K562 (cell line): ENCODE measurements at regions not wholly inside any gene's neighbourhood (a gene's known extent, or its start where the extent isn't known, plus 50 kb on each side); places are given as distances from the start of the nearest gene placed in this dataset.

Experiments used
- ATAC-seq: fragments of 200-7000 bp; cut with Tn5 transposase; 3 replicates; pipeline ENCODE4 v1.9.1; 2020; ENCODE audit warnings: moderate library complexity
- BruUV-seq: library from RNA; stranded (reverse); fragments of 400-500 nt; replicated peaks from 2 replicates; lab custom pipeline; 2021; lab: Mats Ljungman, UMichigan
- CTCF ChIA-PET: fragments of 300-600 bp; formaldehyde crosslinking; extraction: SDS; loops from one replicate; lab custom pipeline; 2021; ENCODE audit warnings: low intra/inter-chr PET ratio; lab: Yijun Ruan, JAX
- POLR2A ChIA-PET: fragments of 300-600, 350-650 bp; sonication (Branson Sonifier 250); formaldehyde crosslinking; extraction: SDS; loops from one replicate; lab custom pipeline; 2021; ENCODE audit warnings: antibody characterized with exemption, inconsistent platforms; lab: Yijun Ruan, JAX
- DNase-seq, 4 experiments: peaks; one replicate each; pipeline versions ENCODE4 v3.0.0 to v3.0.0-alpha.2; 2011 to 2018; ENCODE audit warnings: low spot score in 3 of 4, mixed read lengths in 3 of 4; ENCODE audit errors: extremely low read depth in 1 of 4
- FAIRE-seq: peaks from 2 replicates; lab custom pipeline; 2011; peaks lifted over from hg19 to GRCh38; lab: Jason Lieb, UNC
- H2AFZ ChIP-seq: 2 replicates; pipeline ENCODE4 v1.6.0; 2011; ENCODE audit warnings: low read depth, low read length, control low read depth, inconsistent platforms
- H3K27ac ChIP-seq: fragments of 200-600 bp; 3 replicates; pipeline ENCODE4 v1.8.0; 2011; ENCODE audit warnings: low read depth, mild to moderate bottlenecking, control low read depth, inconsistent platforms, low read length, moderate library complexity, mixed read lengths; ENCODE audit errors: extremely low read depth
- H3K27me3 ChIP-seq, 2 experiments: fragments of 300-600 bp in 1 of 2; 2 replicates in 1 of 2; 3 replicates in 1 of 2; pipeline versions ENCODE4 v1.6.0 to v1.8.0; 2011; ENCODE audit warnings: inconsistent platforms in 2 of 2, low read length in 2 of 2, mild to moderate bottlenecking in 1 of 2, mixed read lengths in 1 of 2, moderate library complexity in 1 of 2; ENCODE audit not compliant: control insufficient read depth in 2 of 2, insufficient read depth in 2 of 2
- H3K36me3 ChIP-seq: fragments of 300-600 bp; 3 replicates; pipeline ENCODE4 v1.8.0; 2011; ENCODE audit warnings: mild to moderate bottlenecking, low read length, inconsistent platforms; ENCODE audit not compliant: control insufficient read depth, insufficient read depth
- H3K4me1 ChIP-seq, 2 experiments: fragments of 200-600 bp in 1 of 2; replicated peaks in 1 of 2; 2 replicates in 1 of 2; 3 replicates in 1 of 2; pipeline versions ENCODE4 v1.5.1 to v1.8.0; 2011; ENCODE audit warnings: inconsistent platforms in 2 of 2, low read length in 2 of 2, mild to moderate bottlenecking in 1 of 2, mixed read lengths in 1 of 2, moderate library complexity in 1 of 2; ENCODE audit not compliant: control insufficient read depth in 2 of 2, insufficient read depth in 2 of 2
- H3K4me2 ChIP-seq: 2 replicates; pipeline ENCODE4 v1.6.1; 2011; ENCODE audit warnings: low read length, control low read depth, inconsistent platforms, mixed read lengths; ENCODE audit not compliant: insufficient read depth
- H3K4me3 ChIP-seq: fragments of 200-600 bp; sonication (generic), shearing (Covaris generic); 2 replicates; pipeline ENCODE4 v1.5.1; 2016; ENCODE audit warnings: control low read depth, inconsistent platforms
- H3K79me2 ChIP-seq: fragments of 200-600 bp; 3 replicates; pipeline ENCODE4 v1.8.0; 2011; ENCODE audit warnings: low read length, inconsistent platforms; ENCODE audit not compliant: control insufficient read depth, insufficient read depth
- H3K9ac ChIP-seq, 2 experiments: 2 replicates each; pipeline versions ENCODE4 v1.6.0 to v1.6.1; 2011; ENCODE audit warnings: low read depth in 2 of 2, low read length in 2 of 2, control low read depth in 1 of 2, inconsistent platforms in 1 of 2, mild to moderate bottlenecking in 1 of 2, mixed read lengths in 1 of 2; ENCODE audit not compliant: insufficient read depth in 1 of 2
- H3K9me1 ChIP-seq: one replicate; pipeline ENCODE4 v1.6.0; 2011; ENCODE audit warnings: inconsistent platforms, mild to moderate bottlenecking, low read length, moderate library complexity; ENCODE audit not compliant: control insufficient read depth, insufficient read depth
- H3K9me3 ChIP-seq: replicated peaks from 2 replicates; pipeline ENCODE4 v1.5.1; 2011; ENCODE audit warnings: low read depth, low read length, inconsistent platforms; ENCODE audit not compliant: control insufficient read depth, insufficient read depth
- H4K20me1 ChIP-seq: replicated peaks from 2 replicates; pipeline ENCODE4 v1.6.1; 2011; ENCODE audit warnings: low read length, inconsistent platforms, mixed read lengths; ENCODE audit not compliant: control insufficient read depth, insufficient read depth
- CBFA2T2 ChIP-seq: fragments of 450-650 bp; conservative IDR thresholded peaks from 2 replicates; pipeline ENCODE4 v1.6.1; 2017; ENCODE audit warnings: mild to moderate bottlenecking
- EHMT2 ChIP-seq: fragments of 450-650 bp; IDR thresholded peaks from 2 replicates; pipeline ENCODE4 v1.6.1; 2018; ENCODE audit warnings: antibody characterized with exemption
- FIP1L1 ChIP-seq: fragments of 200-400 bp; formaldehyde crosslinking; IDR thresholded peaks from 2 replicates; pipeline ENCODE4 v1.6.1; 2018; ENCODE audit warnings: mild to moderate bottlenecking, low read depth, low read length; ENCODE audit not compliant: poor library complexity, severe bottlenecking
- FOS ChIP-seq: IDR thresholded peaks from 3 replicates; pipeline ENCODE4 v1.6.1; 2011; ENCODE audit not compliant: insufficient read length; ENCODE audit errors: extremely low read depth
- NFIX ChIP-seq: fragments of 250-450 bp; sonication (Bioruptor Pico); IDR thresholded peaks from 2 replicates; pipeline ENCODE4 v1.4.0; 2020; ENCODE audit warnings: low read depth, mild to moderate bottlenecking, moderate library complexity
- PHF8 ChIP-seq: fragments of 200-600 bp; sonication (generic); IDR thresholded peaks from 2 replicates; pipeline ENCODE4 v1.6.1; 2012; ENCODE audit warnings: mixed run types, mild to moderate bottlenecking, inconsistent platforms, low read length, moderate library complexity, borderline replicate concordance
- PPARD ChIP-seq: fragments of 250-450 bp; sonication (Bioruptor Pico); IDR thresholded peaks from 2 replicates; pipeline ENCODE4 v1.8.0; 2022; ENCODE audit warnings: inconsistent platforms, mild to moderate bottlenecking, moderate library complexity
- UBTF ChIP-seq, 2 experiments: IDR thresholded peaks; 2 replicates each; pipeline ENCODE4 v1.6.1; 2012; ENCODE audit warnings: improper control_type of control experiment in 2 of 2, low read depth in 2 of 2, low read length in 2 of 2, borderline replicate concordance in 1 of 2
- ZNF133 ChIP-seq: fragments of 250-450 bp; sonication (Bioruptor Pico); IDR thresholded peaks from 2 replicates; pipeline ENCODE4 v1.4.0; 2020; ENCODE audit warnings: mild to moderate bottlenecking
- ZNF395 ChIP-seq: fragments of 200-800 bp; sonication (Bioruptor generic); IDR thresholded peaks from 2 replicates; pipeline ENCODE4 v1.6.1; 2017; ENCODE audit warnings: missing genetic modification characterization, missing compliant biosample characterization
- WGBS: fragments of 100-300 bp; shearing (Covaris generic); methylation state at CpG from one replicate; pipeline ENCODE4 v1.1.6; 2016; ENCODE audit warnings: low coverage, mixed read lengths; ENCODE audit not compliant: insufficient coverage; ENCODE audit errors: missing lambda C conversion rate; 5-methylcytosine and 5-hydroxymethylcytosine counted together
- in situ Hi-C: fragments of 300-500 bp; cut with MboI; formaldehyde crosslinking; loops from 4 replicates; pipeline ENCODE4 v1.15.0; 2018; ENCODE audit warnings: inconsistent platforms, mixed read lengths
- intact Hi-C: fragments of 100-400 bp; cut with micrococcal nuclease; formaldehyde crosslinking; loops from 2 replicates; pipeline ENCODE4 v1.14.2; 2022
- TF ChIP-seq, protein P1 (sequence below): sonication (generic); formaldehyde crosslinking; IDR thresholded peaks from 2 replicates; pipeline ENCODE4 v1.8.1; 2022; ENCODE audit warnings: missing genetic modification reagents
- TF ChIP-seq, protein P2 (sequence below): fragments of 450-650 bp; IDR thresholded peaks from 2 replicates; pipeline ENCODE4 v1.6.1; 2017; ENCODE audit warnings: antibody characterized with exemption

DNA sequence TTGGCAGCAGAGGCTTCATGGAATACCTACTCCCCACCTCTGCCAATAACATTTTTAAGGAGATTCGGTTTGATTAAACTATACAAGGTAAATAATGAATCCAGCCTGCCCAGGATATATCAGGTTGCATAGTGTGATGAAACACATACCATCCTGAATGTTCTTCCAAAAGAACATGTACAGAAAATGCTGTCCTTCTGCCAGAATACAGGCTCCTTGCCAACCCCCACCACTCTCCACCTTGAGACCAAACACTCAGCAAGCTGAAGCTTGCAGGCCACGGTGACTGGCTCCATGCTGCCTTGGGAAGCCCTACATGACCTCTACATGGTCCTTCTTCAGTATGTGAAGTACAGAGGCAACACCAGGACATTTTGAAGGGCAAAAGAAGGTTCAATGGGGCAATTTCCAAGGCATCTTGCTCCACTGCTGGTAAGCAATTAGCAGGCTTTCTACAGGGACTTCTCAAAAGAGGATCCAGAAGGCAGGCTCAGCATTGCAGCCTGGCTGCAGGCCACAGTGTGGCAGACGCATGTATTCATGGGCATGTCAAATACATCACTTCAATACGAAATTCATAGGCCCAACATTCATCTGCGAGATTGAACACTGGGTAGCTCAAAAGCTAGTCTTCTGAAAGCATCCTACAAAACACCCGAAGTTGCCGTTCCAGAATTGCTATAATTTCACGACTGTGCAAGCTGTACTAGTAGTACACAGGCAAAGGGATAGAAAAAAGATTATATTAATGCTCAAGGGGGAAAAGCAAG is 62.4 kb upstream of the SERP2 start:
- no peaks in the 10 kb centered on the region for H3K79me2 ChIP-seq
- WGBS, result 5% methylated on average over 7 of the region's 8 CpGs
- H3K9me1 ChIP-seq, result no peaks in the 10 kb centered on the region
- FAIRE-seq (no peak), ATAC-seq (no peak), DNase-seq (no peak)
- no TSS peak for BruUV-seq
- no peak overlapping the region for H3K4me3 ChIP-seq
- H3K9ac ChIP-seq, result no peak overlapping the region
- CTCF ChIA-PET, result no interaction called here
- H3K4me2 ChIP-seq, result no peak overlapping the region
- peaks cover 6 to 33% of the 10 kb centered on the region in 2 experiments; a peak in 3 of 5 replicates for H3K27me3 ChIP-seq
- no peak overlapping the region for H2AFZ ChIP-seq
- intact Hi-C loops (no loop called here), in situ Hi-C loops (no loop called here)
- no peaks in the 10 kb centered on the region for H4K20me1 ChIP-seq
- H3K9me3 ChIP-seq, result no peaks in the 10 kb centered on the region
- POLR2A ChIA-PET, result interaction anchor here (1.0 to 1.5 kb wide), 2 partner anchors 8 to 126 kb away, joined by 3 to 4 read pairs; no protein-coding TSS in a partner anchor
- H3K36me3 ChIP-seq, result no peaks in the 10 kb centered on the region
- no peaks in the 10 kb centered on the region for H3K4me1 ChIP-seq
- H3K27ac ChIP-seq, result no peak overlapping the region
- TF ChIP-seq PPARD (CRISPR knock-in tag) (no peak), FOS (no peak), NFIX (no peak), CBFA2T2 (no peak), UBTF (IDR thresholded peaks at IDR 0.05; ENCODE audit: borderline replicate concordance in 1 of 2, low read depth in 2 of 2, low read length in 2 of 2) (no peak), PHF8 (no peak), FIP1L1 (no peak), ZNF133 (CRISPR knock-in tag) (no peak), ZNF395 (no peak), EHMT2 (no peak)
- TF ChIP-seq, protein P1, sequence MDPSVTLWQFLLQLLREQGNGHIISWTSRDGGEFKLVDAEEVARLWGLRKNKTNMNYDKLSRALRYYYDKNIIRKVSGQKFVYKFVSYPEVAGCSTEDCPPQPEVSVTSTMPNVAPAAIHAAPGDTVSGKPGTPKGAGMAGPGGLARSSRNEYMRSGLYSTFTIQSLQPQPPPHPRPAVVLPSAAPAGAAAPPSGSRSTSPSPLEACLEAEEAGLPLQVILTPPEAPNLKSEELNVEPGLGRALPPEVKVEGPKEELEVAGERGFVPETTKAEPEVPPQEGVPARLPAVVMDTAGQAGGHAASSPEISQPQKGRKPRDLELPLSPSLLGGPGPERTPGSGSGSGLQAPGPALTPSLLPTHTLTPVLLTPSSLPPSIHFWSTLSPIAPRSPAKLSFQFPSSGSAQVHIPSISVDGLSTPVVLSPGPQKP, result no peak
- TF ChIP-seq, protein P2, sequence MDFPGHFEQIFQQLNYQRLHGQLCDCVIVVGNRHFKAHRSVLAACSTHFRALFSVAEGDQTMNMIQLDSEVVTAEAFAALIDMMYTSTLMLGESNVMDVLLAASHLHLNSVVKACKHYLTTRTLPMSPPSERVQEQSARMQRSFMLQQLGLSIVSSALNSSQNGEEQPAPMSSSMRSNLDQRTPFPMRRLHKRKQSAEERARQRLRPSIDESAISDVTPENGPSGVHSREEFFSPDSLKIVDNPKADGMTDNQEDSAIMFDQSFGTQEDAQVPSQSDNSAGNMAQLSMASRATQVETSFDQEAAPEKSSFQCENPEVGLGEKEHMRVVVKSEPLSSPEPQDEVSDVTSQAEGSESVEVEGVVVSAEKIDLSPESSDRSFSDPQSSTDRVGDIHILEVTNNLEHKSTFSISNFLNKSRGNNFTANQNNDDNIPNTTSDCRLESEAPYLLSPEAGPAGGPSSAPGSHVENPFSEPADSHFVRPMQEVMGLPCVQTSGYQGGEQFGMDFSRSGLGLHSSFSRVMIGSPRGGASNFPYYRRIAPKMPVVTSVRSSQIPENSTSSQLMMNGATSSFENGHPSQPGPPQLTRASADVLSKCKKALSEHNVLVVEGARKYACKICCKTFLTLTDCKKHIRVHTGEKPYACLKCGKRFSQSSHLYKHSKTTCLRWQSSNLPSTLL, result no peak
